ENCODE measurements at regions not wholly inside any gene's neighbourhood (a gene's known extent, or its start where the extent isn't known, plus 50 kb on each side); places are given as distances from the start of the nearest gene placed in this dataset.

GRCh38 chr10:14448197-14448990 is 117.7 kb upstream of the FRMD4A start:
- no peak for TF ChIP-seq CTCF (conservative IDR thresholded peaks at IDR 0.05; ENCODE audit: low read length)
- TF ChIP-seq EZH2phosphoT487 (IDR thresholded peaks at IDR 0.05; ENCODE audit: borderline replicate concordance, low read depth, low read length) = no peak

Data from OCI-LY7 (cell line).